ENCODE measurements at regions not wholly inside any gene's neighbourhood (a gene's known extent, or its start where the extent isn't known, plus 50 kb on each side); places are given as distances from the start of the nearest gene placed in this dataset.

GRCh38 chrX:2577844-2578466 is 77.2 kb upstream of the DHRSX start:
- H3K4me3 ChIP-seq (ENCODE audit: low read depth, low read length) = no peak overlapping the region
- no peaks in the 10 kb centered on the region for H3K36me3 ChIP-seq (ENCODE audit: control insufficient read depth, insufficient read depth, low read length)
- no peak for TF ChIP-seq CTCF (IDR thresholded peaks at IDR 0.05; ENCODE audit: insufficient read depth, low read length, poor library complexity, severe bottlenecking)
- peaks cover 15% of the 10 kb centered on the region for H3K27me3 ChIP-seq (ENCODE audit: control insufficient read depth, insufficient read depth, low read length)
- no peak for DNase-seq (ENCODE audit: low read depth)

DNA sequence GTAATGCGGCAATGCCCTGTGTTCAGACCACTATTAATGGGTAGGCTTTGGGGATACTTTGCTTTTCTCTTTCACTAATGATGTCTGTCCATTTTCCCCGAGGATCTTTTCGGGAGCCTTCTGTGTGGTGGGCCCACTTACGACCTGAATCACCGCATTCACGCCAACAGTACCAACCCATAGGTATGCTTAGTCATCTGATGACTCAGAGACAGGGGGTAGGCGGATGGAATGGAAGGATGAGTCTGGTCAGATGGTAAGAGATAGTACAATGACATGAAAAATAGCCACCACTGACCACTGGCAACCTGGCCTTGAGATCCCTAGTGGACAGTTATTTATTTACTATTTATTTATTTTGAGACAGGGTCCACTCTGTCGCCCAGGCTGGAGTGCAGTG is 76.0 kb upstream of the DHRSX start:
- H3K27me3 ChIP-seq (ENCODE audit: control insufficient read depth, insufficient read depth, low read length) = peaks cover 6% of the 10 kb centered on the region
- DNase-seq (ENCODE audit: low read depth) = no peak
- H3K4me3 ChIP-seq (ENCODE audit: low read depth, low read length) = no peak overlapping the region
- no peaks in the 10 kb centered on the region for H3K36me3 ChIP-seq (ENCODE audit: control insufficient read depth, insufficient read depth, low read length)
- TF ChIP-seq CTCF (IDR thresholded peaks at IDR 0.05; ENCODE audit: insufficient read depth, low read length, poor library complexity, severe bottlenecking) = no peak

GRCh38 chrX:2574271-2574670 is 73.5 kb upstream of the DHRSX start:
- Histone ChIP-seq H3K36me3 (ENCODE audit: control insufficient read depth, insufficient read depth, low read length) (no peaks in the 10 kb centered on the region), H3K4me3 (ENCODE audit: low read depth, low read length) (no peak overlapping the region), H3K27me3 (ENCODE audit: control insufficient read depth, insufficient read depth, low read length) (no peaks in the 10 kb centered on the region)
- no peak for TF ChIP-seq CTCF (IDR thresholded peaks at IDR 0.05; ENCODE audit: insufficient read depth, low read length, poor library complexity, severe bottlenecking)
- DNase-seq (ENCODE audit: low read depth) = no peak

GRCh38 chrX:2572740-2573139 is 72.0 kb upstream of the DHRSX start:
- Histone ChIP-seq H3K27me3 (ENCODE audit: control insufficient read depth, insufficient read depth, low read length) (no peaks in the 10 kb centered on the region), H3K4me3 (ENCODE audit: low read depth, low read length) (no peak overlapping the region), H3K36me3 (ENCODE audit: control insufficient read depth, insufficient read depth, low read length) (no peaks in the 10 kb centered on the region)
- no peak for TF ChIP-seq CTCF (IDR thresholded peaks at IDR 0.05; ENCODE audit: insufficient read depth, low read length, poor library complexity, severe bottlenecking)
- DNase-seq (ENCODE audit: low read depth) = no peak

DNA sequence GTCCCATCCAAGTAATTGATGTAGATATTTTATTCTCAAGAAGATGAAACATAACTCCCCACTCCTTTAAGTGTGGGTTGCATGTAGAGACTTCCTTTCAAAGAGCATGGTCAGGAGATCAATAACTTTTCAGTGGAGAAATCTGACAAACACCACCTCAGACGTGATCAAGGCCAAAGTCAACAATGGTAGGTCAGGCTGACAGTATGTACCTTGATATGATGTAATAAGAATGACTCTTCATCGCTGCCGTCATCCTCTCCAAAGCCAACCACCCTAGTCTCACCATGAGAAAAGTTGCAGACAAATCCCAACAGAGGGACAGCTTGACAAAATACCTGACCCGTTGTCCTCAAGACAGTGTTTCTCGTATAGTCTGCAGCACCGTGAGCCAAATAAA is 67.3 kb upstream of the DHRSX start:
- Histone ChIP-seq H3K36me3 (ENCODE audit: control insufficient read depth, insufficient read depth, low read length) (no peaks in the 10 kb centered on the region), H3K4me3 (ENCODE audit: low read depth, low read length) (no peak overlapping the region), H3K27me3 (ENCODE audit: control insufficient read depth, insufficient read depth, low read length) (no peaks in the 10 kb centered on the region)
- no peak for DNase-seq (ENCODE audit: low read depth)
- no peak for TF ChIP-seq CTCF (IDR thresholded peaks at IDR 0.05; ENCODE audit: insufficient read depth, low read length, poor library complexity, severe bottlenecking)

DNA sequence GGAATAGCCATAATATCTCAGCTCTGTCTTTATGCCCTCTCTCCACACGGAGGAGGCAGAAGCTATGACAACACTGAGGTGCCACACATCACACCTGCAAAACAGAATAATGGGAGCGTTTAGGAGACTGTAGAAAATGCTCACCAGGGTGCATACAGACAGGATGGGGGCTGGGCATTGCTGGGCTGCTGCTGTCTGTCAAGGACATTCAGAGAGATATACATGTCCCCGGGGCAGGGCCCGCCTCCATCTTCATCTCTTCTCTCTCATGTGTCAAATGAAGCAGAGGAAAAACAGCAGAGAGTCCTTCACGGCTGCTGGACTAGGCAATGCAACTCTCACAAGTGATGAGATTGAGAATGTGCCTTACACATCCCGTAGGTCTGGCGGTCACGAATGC is 65.3 kb upstream of the DHRSX start:
- no peaks in the 10 kb centered on the region for H3K27me3 ChIP-seq (ENCODE audit: control insufficient read depth, insufficient read depth, low read length)

More for the DNA sequence above, 65.3 kb upstream of the DHRSX start:
- DNase-seq (ENCODE audit: low read depth) = no peak
- H3K36me3 ChIP-seq (ENCODE audit: control insufficient read depth, insufficient read depth, low read length) = no peaks in the 10 kb centered on the region
- no peak for TF ChIP-seq CTCF (IDR thresholded peaks at IDR 0.05; ENCODE audit: insufficient read depth, low read length, poor library complexity, severe bottlenecking)
- no peak overlapping the region for H3K4me3 ChIP-seq (ENCODE audit: low read depth, low read length)

Data from kidney epithelial cell (primary cell).